Naive thymus-derived CD4-positive, alpha-beta T cell (primary cell): ENCODE measurements at regions not wholly inside any gene's neighbourhood (a gene's known extent, or its start where the extent isn't known, plus 50 kb on each side); places are given as distances from the start of the nearest gene placed in this dataset.

Source experiments
- ATAC-seq: fragments of 150-1000 bp; cut with Tn5 transposase; 2 replicates; pipeline ENCODE4 v1.10.0; 2021; ENCODE audit warnings: mild to moderate bottlenecking, moderate library complexity
- CTCF ChIA-PET: fragments of 350-600 bp; sonication (Branson Sonifier 250); formaldehyde crosslinking; loops from one replicate; lab custom pipeline; 2021; ENCODE audit warnings: antibody characterized with exemption; lab: Charles Lee
- POLR2A ChIA-PET: fragments of 350-600 bp; sonication (Branson Sonifier 250); formaldehyde crosslinking; loops from one replicate; lab custom pipeline; 2021; ENCODE audit warnings: antibody characterized with exemption, inconsistent platforms; lab: Charles Lee
- DNase-seq, 9 donors: peaks; one replicate each; pipeline versions ENCODE4 v3.0.0 to v3.0.0-alpha.2; 2020 to 2022; ENCODE audit warnings: mixed read lengths in 1 of 9
- H3K27ac ChIP-seq: one replicate; pipeline ENCODE4 v1.7.0; 2013; ENCODE audit warnings: mild to moderate bottlenecking, low read depth, low read length, moderate library complexity
- H3K27me3 ChIP-seq, 2 donors: one replicate each; pipeline ENCODE4 v1.7.0; 2013; ENCODE audit warnings: low read length in 2 of 2, mild to moderate bottlenecking in 2 of 2, moderate library complexity in 2 of 2; ENCODE audit not compliant: control insufficient read depth in 2 of 2, insufficient read depth in 2 of 2
- H3K36me3 ChIP-seq, 3 experiments: 1 replicate in 2 of 3; 2 replicates in 1 of 3; pipeline ENCODE4 v1.7.0; 2013; ENCODE audit warnings: low read length in 3 of 3, mild to moderate bottlenecking in 3 of 3, moderate library complexity in 1 of 3; ENCODE audit not compliant: insufficient read depth in 3 of 3, control insufficient read depth in 2 of 3
- H3K4me1 ChIP-seq, 2 donors: one replicate each; pipeline ENCODE4 v1.7.0; 2013; ENCODE audit warnings: low read length in 2 of 2, mild to moderate bottlenecking in 2 of 2, moderate library complexity in 1 of 2; ENCODE audit not compliant: control insufficient read depth in 2 of 2, insufficient read depth in 2 of 2
- H3K4me3 ChIP-seq: 2 replicates; pipeline ENCODE4 v1.7.0; 2013; ENCODE audit warnings: mild to moderate bottlenecking, low read length
- H3K9me3 ChIP-seq, 3 experiments: 1 replicate in 2 of 3; 2 replicates in 1 of 3; pipeline ENCODE4 v1.7.0; 2013; ENCODE audit warnings: low read length in 3 of 3; ENCODE audit not compliant: control insufficient read depth in 2 of 3
- H3K27ac Mint-ChIP-seq, 9 donors: one replicate each; pipeline ENCODE4 v1.8.0; 2020 to 2022; ENCODE audit warnings: mixed read lengths in 9 of 9, mild to moderate bottlenecking in 8 of 9, moderate library complexity in 5 of 9, inconsistent platforms in 2 of 9
- H3K27me3 Mint-ChIP-seq, 5 donors: one replicate each; pipeline ENCODE4 v1.8.0; 2021 to 2022; ENCODE audit warnings: mixed read lengths in 5 of 5, mild to moderate bottlenecking in 1 of 5
- H3K36me3 Mint-ChIP-seq, 5 donors: one replicate each; pipeline ENCODE4 v1.8.0; 2020 to 2022; ENCODE audit warnings: mixed read lengths in 5 of 5, mild to moderate bottlenecking in 3 of 5, inconsistent platforms in 1 of 5
- H3K4me1 Mint-ChIP-seq, 7 donors: one replicate each; pipeline ENCODE4 v1.8.0; 2020 to 2022; ENCODE audit warnings: mixed read lengths in 7 of 7, mild to moderate bottlenecking in 3 of 7, inconsistent platforms in 1 of 7
- H3K4me3 Mint-ChIP-seq, 10 donors: one replicate each; pipeline ENCODE4 v1.8.0; 2020 to 2022; ENCODE audit warnings: mild to moderate bottlenecking in 10 of 10, mixed read lengths in 10 of 10, moderate library complexity in 6 of 10, inconsistent platforms in 2 of 10
- H3K9me3 Mint-ChIP-seq, 11 donors: one replicate each; pipeline ENCODE4 v1.8.0; 2020 to 2022; ENCODE audit warnings: mixed read lengths in 11 of 11, mild to moderate bottlenecking in 4 of 11, inconsistent platforms in 1 of 11, moderate library complexity in 1 of 11
- intact Hi-C, 2 donors: fragments of 100-400 bp; cut with micrococcal nuclease; formaldehyde crosslinking; loops; one replicate each; pipeline ENCODE4 v1.15.1; 2023

- Histone ChIP-seq H3K9me3 (no peaks in the 10 kb centered on the region), H3K4me3 (no peak overlapping the region), H3K36me3 (no peaks in the 10 kb centered on the region), H3K27ac (no peak overlapping the region), H3K4me1 (peaks cover 0 to 7% of the 10 kb centered on the region in 2 donors), H3K27me3 (no peaks in the 10 kb centered on the region)
- intact Hi-C loops, result no loop called here
- H3K4me1 Mint-ChIP-seq, result peaks cover 0 to 17% (median 10%) of the 10 kb centered on the region in 7 donors
- no peak for DNase-seq
- ATAC-seq, result no peak
- no peak overlapping the region for H3K4me3 Mint-ChIP-seq
- peaks cover 0 to 14% (median 0%) of the 10 kb centered on the region in 5 donors for H3K27me3 Mint-ChIP-seq
- H3K36me3 Mint-ChIP-seq, result no peaks in the 10 kb centered on the region
- ChIA-PET CTCF (interaction anchor here (0.5 to 1.7 kb wide), 3 partner anchors 268 to 500 kb away, joined by 3 to 8 read pairs (median 3); no protein-coding TSS in a partner anchor), POLR2A (no interaction called here)
- H3K9me3 Mint-ChIP-seq, result no peaks in the 10 kb centered on the region
- no peak overlapping the region for H3K27ac Mint-ChIP-seq
Measured at GRCh38 chr10:6917125-6917524, 337.0 kb upstream of the PRKCQ start.

- ATAC-seq (peak; percentile 48), DNase-seq (no peak)
- no peaks in the 10 kb centered on the region for H3K9me3 ChIP-seq
- no peak overlapping the region for H3K27ac ChIP-seq
- intact Hi-C loops, result no loop called here
- no peaks in the 10 kb centered on the region for H3K36me3 ChIP-seq
- no peak overlapping the region for H3K4me3 ChIP-seq
- peaks cover 0 to 14% (median 0%) of the 10 kb centered on the region in 5 donors for H3K27me3 Mint-ChIP-seq
- POLR2A ChIA-PET, result no interaction called here
- H3K9me3 Mint-ChIP-seq, result no peaks in the 10 kb centered on the region
- no peak overlapping the region for H3K27ac Mint-ChIP-seq
- H3K4me1 Mint-ChIP-seq, result peaks cover 0 to 17% (median 10%) of the 10 kb centered on the region in 7 donors
- no peaks in the 10 kb centered on the region for H3K36me3 Mint-ChIP-seq
- no peak overlapping the region for H3K4me3 Mint-ChIP-seq
- H3K27me3 ChIP-seq, result no peaks in the 10 kb centered on the region
- H3K4me1 ChIP-seq, result peaks cover 0 to 7% of the 10 kb centered on the region in 2 donors
- CTCF ChIA-PET, result interaction anchor here (0.5 to 1.7 kb wide), 3 partner anchors 269 to 500 kb away, joined by 3 to 8 read pairs (median 3); no protein-coding TSS in a partner anchor
Measured at GRCh38 chr10:6916601-6917000, 336.5 kb upstream of the PRKCQ start.

DNA sequence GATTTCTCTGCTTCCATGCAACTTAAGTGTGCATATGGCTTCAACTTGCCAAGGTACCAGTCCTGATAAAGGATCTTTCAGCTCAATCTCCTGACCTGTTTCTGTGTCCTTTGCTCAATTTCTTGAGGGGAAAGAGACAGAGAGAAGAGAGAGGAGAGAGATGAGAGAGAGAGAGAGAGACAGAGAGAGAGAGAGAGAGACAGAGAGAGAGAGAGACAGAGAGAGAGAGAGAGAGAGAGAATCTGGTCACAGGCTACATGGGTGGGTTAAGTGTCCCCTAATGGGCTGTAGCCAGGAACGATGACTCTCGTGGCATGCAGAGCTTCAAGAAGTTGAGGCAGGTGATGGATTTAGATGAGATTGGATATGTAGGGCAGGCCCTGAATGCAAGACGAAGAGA is 335.2 kb upstream of the PRKCQ start:
- no peaks in the 10 kb centered on the region for H3K27me3 ChIP-seq
- H3K9me3 ChIP-seq, result no peaks in the 10 kb centered on the region
- Mint-ChIP-seq H3K4me1 (peaks cover 0 to 13% (median 8%) of the 10 kb centered on the region in 7 donors), H3K27me3 (peaks cover 0 to 11% (median 0%) of the 10 kb centered on the region in 5 donors), H3K4me3 (no peak overlapping the region), H3K36me3 (no peaks in the 10 kb centered on the region), H3K9me3 (no peaks in the 10 kb centered on the region), H3K27ac (no peak overlapping the region)
- intact Hi-C loops, result no loop called here
- ChIA-PET CTCF (interaction anchor here (0.6 to 1.5 kb wide), 5 partner anchors 200 to 773 kb away, joined by 3 to 5 read pairs (median 3); no protein-coding TSS in a partner anchor), POLR2A (no interaction called here)
- no peak overlapping the region for H3K4me3 ChIP-seq
- ATAC-seq (no peak), DNase-seq (no peak)
- no peak overlapping the region for H3K27ac ChIP-seq
- no peaks in the 10 kb centered on the region for H3K36me3 ChIP-seq
- peaks cover 0 to 4% of the 10 kb centered on the region in 2 donors for H3K4me1 ChIP-seq

DNA sequence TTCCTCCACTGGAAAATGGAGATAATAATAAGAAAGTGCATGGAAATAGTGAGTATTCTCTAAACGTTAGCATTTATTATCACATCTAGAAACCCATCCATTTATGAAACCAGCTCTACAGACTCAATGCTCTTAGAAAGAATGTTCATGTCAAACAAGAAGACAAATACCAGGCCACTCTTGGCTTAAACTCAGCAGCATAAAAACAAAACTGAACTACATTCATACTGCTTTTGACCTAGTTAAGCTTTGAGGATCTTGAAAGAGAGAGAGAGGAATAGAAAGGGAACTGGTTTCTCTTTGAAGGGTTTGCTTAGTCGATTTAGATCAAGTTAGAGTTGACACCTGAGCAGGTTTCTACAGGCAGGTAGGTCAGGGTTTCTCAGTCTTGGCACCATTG is 332.9 kb upstream of the PRKCQ start:
- no peaks in the 10 kb centered on the region for H3K4me1 ChIP-seq
- Mint-ChIP-seq H3K36me3 (no peaks in the 10 kb centered on the region), H3K4me3 (no peak overlapping the region), H3K27me3 (peaks cover 0 to 11% (median 0%) of the 10 kb centered on the region in 5 donors), H3K27ac (no peak overlapping the region), H3K4me1 (peaks cover 0 to 3% (median 0%) of the 10 kb centered on the region in 7 donors), H3K9me3 (peaks cover 0 to 8% (median 2%) of the 10 kb centered on the region in 11 donors)
- ATAC-seq (no peak), DNase-seq (no peak)
- H3K27ac ChIP-seq, result no peak overlapping the region
- no peak overlapping the region for H3K4me3 ChIP-seq
- no peaks in the 10 kb centered on the region for H3K9me3 ChIP-seq
- H3K36me3 ChIP-seq, result no peaks in the 10 kb centered on the region
- CTCF ChIA-PET, result no interaction called here
- POLR2A ChIA-PET, result no interaction called here
- intact Hi-C loops, result no loop called here
- no peaks in the 10 kb centered on the region for H3K27me3 ChIP-seq

- intact Hi-C loops, result no loop called here
- H3K9me3 Mint-ChIP-seq, result peaks cover 0 to 10% (median 2%) of the 10 kb centered on the region in 11 donors
- DNase-seq, result no peak
- H3K4me3 Mint-ChIP-seq, result no peak overlapping the region
- H3K4me3 ChIP-seq, result no peak overlapping the region
- no peaks in the 10 kb centered on the region for H3K4me1 Mint-ChIP-seq
- H3K9me3 ChIP-seq, result no peaks in the 10 kb centered on the region
- H3K4me1 ChIP-seq, result no peaks in the 10 kb centered on the region
- no peaks in the 10 kb centered on the region for H3K36me3 ChIP-seq
- ATAC-seq, result no peak
- H3K27ac Mint-ChIP-seq, result no peak overlapping the region
- CTCF ChIA-PET, result no interaction called here
- H3K27ac ChIP-seq, result no peak overlapping the region
- POLR2A ChIA-PET, result no interaction called here
- H3K27me3 ChIP-seq, result no peaks in the 10 kb centered on the region
- no peaks in the 10 kb centered on the region for H3K36me3 Mint-ChIP-seq
- H3K27me3 Mint-ChIP-seq, result peaks cover 0 to 8% (median 0%) of the 10 kb centered on the region in 5 donors
Measured at GRCh38 chr10:6912424-6912823, 332.3 kb upstream of the PRKCQ start.

DNA sequence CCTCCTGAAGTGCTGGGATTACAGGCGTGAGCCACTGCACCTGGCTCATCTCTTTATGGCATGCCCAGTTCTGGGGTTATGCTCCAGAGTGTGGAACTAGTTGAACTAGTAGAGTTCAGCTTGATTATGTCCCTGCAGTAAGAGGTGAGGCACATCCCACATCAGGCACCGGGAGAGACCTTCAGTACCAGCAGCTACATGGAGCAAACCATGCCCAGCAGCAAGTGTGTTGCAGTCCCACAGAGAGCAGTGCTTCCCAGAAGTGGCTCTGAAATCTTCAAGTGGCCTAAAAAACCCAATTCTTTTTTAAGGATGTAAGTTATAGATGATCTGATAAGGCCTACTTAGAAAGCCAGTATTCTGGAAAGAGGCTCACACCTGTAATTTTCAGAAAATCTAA is 331.9 kb upstream of the PRKCQ start:
- no peak overlapping the region for H3K4me3 Mint-ChIP-seq
- POLR2A ChIA-PET, result no interaction called here

GRCh38 chr10:6909905-6910560 is 330.0 kb upstream of the PRKCQ start:
- intact Hi-C loops, result no loop called here

More for the DNA sequence above, 331.9 kb upstream of the PRKCQ start:
- Mint-ChIP-seq H3K9me3 (peaks cover 0 to 10% (median 2%) of the 10 kb centered on the region in 11 donors), H3K4me1 (no peaks in the 10 kb centered on the region), H3K36me3 (no peaks in the 10 kb centered on the region), H3K27ac (no peak overlapping the region), H3K27me3 (peaks cover 0 to 7% (median 0%) of the 10 kb centered on the region in 5 donors)
- intact Hi-C loops, result no loop called here
- Histone ChIP-seq H3K9me3 (no peaks in the 10 kb centered on the region), H3K4me3 (no peak overlapping the region), H3K36me3 (no peaks in the 10 kb centered on the region), H3K4me1 (no peaks in the 10 kb centered on the region), H3K27ac (no peak overlapping the region), H3K27me3 (no peaks in the 10 kb centered on the region)
- ATAC-seq (no peak), DNase-seq (no peak)
- CTCF ChIA-PET, result no interaction called here

More at GRCh38 chr10:6909905-6910560, 330.0 kb upstream of the PRKCQ start:
- no peak overlapping the region for H3K4me3 ChIP-seq
- H3K9me3 ChIP-seq, result no peaks in the 10 kb centered on the region
- H3K4me3 Mint-ChIP-seq, result no peak overlapping the region
- H3K27me3 Mint-ChIP-seq, result peaks cover 0 to 6% (median 0%) of the 10 kb centered on the region in 5 donors
- no peaks in the 10 kb centered on the region for H3K4me1 ChIP-seq
- peaks cover 0 to 5% (median 0%) of the 10 kb centered on the region in 5 donors for H3K36me3 Mint-ChIP-seq
- CTCF ChIA-PET, result interaction anchor here (1.0 kb wide), 1 partner anchor 8 kb away, joined by 3 read pairs; no protein-coding TSS in a partner anchor
- H3K27ac Mint-ChIP-seq, result no peak overlapping the region
- no peaks in the 10 kb centered on the region for H3K4me1 Mint-ChIP-seq
- no peaks in the 10 kb centered on the region for H3K36me3 ChIP-seq
- DNase-seq (no peak), ATAC-seq (no peak)
- no peak overlapping the region for H3K27ac ChIP-seq
- POLR2A ChIA-PET, result no interaction called here
- no peaks in the 10 kb centered on the region for H3K27me3 ChIP-seq
- H3K9me3 Mint-ChIP-seq, result peaks cover 0 to 11% (median 5%) of the 10 kb centered on the region in 11 donors
